Medulla oblongata (tissue), 1 donor: ENCODE measurements at regions not wholly inside any gene's neighbourhood (a gene's known extent, or its start where the extent isn't known, plus 50 kb on each side); places are given as distances from the start of the nearest gene placed in this dataset.

Experiments
- DNase-seq: peaks from one replicate; pipeline ENCODE4 v3.0.0-alpha.2; 2015; ENCODE audit errors: extremely low spot score

DNA sequence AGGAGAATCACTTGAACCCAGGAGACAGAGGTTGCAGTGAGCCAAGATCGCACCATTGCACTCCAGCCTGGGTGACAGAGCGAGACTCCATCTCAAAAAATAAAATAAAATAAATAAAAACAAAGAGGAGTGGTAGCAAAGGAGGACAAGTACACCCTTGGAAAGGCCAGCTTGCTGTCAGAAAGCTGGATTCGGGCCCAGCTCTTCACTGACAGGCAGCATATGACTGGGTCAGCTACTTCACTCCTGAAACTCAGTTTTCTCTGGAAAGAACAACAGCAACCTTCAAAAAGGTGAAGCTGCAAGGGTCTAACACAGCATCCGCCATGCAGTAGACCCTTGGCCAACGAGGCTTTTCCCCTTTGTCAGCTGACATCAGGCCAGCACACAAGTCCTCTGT, 156.0 kb upstream of the TIAM1 start:
- peak; percentile 53 for DNase-seq

DNA sequence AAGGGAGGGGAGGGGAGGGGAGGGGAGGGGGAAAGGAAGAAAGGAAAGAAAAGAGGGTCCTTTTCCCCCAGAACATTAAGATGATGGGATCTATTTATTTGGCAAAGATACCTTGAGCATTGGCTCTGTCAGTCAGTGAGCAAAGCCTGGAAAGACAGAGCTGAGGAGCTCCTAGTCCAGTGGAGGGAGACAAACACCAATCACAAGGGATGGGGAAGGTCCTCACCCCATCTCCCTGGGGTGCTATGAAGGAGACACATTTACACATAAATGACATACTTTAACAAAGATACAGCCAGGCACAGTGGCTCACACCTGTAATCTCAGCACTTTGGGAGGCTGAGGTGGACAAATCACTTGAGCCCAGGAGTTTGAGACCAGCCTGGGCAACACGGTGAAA, 154.9 kb upstream of the TIAM1 start:
- no peak for DNase-seq

DNA sequence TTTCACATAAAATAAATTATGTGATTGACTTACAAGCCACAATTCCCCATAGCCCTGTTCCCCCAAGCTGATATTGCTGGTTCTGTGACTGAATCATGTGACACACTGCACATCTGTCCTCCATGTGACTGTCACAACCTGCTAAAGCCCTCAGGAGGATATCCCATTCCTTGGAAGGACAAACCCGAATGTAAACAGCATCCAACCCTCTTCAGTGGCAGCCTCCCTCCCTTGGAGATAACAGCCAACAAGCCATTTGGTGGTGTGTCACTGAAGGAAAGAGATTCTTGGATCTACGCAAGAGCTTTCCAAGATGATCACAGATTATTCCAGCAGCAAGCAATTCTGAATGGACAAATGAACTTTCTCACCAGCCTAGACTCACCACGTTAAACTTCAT, 153.9 kb upstream of the TIAM1 start:
- DNase-seq, result no peak

DNA sequence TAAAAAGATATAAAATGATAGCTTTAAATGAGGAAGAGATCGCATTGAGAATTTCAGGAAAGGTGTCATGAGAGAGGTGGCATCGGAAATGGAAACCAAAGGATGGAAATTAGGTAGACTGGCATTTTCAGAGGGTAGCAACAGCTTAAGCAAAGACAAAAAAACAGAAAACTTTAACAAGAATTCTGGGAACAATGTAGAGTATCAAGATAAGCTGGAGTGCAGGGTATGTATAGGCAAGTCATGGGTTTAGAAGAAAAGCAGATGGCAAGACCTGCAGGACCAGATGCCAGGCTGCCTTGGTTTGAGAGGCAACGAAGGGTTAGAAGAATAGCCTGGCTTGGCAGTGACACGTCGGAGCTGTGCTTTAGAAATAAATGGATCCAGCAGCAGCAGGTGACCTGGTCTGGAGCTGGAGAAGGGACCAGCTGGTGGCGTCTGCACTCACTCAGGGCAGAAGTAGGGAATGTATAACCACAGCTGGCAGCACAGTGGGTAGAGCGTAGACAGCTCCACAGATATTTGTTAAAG, 149.4 kb upstream of the TIAM1 start:
- DNase-seq, result no peak

DNA sequence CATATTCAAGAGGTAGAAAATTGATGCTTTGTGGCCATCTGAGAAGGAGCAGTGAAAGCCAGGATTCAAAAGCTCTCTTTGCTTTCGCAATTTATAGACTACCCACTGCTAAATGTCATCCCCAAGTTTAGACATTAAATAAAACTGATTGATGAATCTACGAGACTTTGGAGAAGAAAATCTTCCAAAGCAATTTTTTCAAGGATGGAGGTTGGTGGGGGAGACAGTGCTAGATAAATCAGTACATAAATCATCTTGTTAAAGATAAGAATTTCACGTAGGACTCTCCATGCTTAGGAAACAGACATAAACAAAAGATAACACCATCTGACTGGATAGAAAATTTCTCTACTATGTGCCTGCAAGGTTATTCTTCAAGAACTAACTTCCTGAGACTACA, 147.6 kb upstream of the TIAM1 start:
- no peak for DNase-seq

DNA sequence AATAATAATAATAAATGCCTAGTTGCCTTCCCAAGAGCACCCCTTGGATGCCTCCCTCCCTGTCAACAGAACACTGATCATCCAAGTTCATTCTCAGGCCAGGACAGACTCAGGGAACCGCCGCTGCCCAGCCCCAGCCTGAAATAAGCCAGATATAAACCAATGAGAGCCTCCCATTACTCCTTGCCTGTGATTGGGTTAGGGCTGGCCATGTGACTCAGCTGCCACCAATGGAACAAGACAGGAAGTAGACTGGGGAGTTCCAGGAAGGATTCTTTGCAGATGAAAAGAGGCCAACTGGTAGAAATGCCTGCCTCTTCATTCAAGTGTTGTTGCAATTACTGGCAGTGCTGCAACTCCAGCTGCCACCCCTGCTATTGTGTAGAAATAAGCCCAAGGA, 146.4 kb upstream of the TIAM1 start:
- DNase-seq, result no peak

DNA sequence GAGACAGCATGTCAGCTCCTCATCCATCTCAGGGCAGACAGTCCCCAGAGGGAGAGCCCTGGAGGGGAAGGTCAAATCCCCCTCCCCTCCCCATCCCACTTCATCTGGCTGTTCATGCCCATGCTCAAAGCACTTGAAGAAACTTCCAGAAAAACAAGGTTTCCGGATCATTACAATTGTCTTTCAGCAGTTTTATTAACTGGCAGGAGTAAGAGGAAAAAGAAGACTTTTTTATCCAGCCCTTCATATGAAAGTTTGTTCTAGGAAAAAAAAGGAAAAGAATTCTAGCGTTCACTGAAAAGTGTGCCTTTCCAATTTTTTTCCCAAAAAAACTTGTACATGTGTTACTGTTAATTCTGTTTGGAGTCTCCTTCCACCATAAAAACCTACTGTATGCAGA, 145.7 kb upstream of the TIAM1 start:
- DNase-seq, result no peak

DNA sequence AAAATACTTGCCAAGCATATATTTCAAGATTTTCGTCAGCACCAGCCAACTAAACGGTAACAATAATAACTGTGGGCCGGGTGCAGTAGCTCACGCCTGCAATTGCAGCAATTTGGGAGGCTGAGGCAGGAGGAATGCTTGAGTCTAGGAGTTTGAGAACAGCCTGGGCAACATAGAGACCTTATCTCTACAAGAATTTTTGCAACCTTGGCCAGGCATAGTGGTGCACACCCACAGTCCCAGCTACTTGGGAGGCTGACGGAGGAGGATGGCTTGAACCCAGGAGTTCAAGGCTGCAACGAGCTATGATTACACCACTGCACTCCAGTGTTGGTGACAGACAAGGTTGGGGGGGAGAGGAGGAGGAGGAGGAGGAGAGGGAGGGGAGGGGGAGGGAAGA, 145.0 kb upstream of the TIAM1 start:
- no peak for DNase-seq

DNA sequence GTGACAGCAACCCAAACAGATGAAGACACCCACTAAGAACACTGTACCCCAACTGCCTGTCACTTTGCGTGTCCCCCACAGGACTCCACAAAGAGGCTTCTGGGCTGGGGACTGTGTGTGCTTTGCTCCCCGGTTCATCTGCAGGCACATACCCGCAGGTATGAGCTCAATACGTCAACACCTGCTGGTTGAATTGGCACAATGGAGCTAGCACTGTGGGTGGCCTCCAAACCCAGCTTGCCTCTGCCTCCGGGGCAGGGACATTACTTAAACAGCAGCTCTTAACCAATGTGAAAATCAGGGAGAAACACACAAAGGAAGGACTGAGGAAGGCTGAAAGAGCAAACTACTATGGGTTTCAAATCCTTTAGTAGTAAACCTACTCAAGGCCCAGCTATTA, 140.2 kb upstream of the TIAM1 start:
- DNase-seq, result no peak

DNA sequence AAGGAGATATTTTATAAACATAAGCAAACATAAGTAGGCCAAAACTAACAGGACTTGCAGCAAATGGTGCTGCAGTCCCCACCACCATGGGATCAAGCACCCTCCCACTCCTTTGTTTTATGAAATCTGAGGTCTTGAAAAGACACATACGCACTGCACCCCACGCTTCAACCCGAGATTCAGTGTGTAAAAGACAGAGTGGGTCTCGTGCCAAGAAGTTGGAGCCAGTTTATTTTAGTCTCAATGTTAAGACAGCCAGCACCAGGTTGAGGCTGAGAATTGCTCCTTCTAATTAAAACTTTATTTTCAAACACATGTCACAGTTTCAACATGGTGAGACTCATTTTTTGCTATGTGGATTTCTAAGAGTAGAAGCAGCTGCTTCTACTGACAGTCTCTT, 139.1 kb upstream of the TIAM1 start:
- no peak for DNase-seq

DNA sequence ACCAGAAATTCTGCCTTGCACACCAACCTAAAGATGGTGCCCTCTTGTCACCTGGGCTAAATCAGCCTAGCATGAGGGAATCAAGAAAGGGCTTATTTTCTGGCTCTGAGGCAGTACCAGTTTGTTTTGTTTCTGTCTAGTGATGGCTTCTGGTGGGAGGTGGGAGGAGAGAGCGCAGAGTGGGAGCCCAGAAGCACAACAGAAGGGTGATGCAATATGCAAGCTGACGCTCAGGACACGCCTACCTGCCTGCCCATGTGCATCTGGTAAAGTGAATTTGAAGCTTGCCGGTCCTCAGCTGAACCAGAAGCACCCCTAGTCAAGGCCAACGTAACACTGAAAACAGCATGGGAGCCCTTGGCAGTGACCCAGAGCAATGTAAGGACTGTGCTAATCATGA, 138.4 kb upstream of the TIAM1 start:
- DNase-seq, result no peak

DNA sequence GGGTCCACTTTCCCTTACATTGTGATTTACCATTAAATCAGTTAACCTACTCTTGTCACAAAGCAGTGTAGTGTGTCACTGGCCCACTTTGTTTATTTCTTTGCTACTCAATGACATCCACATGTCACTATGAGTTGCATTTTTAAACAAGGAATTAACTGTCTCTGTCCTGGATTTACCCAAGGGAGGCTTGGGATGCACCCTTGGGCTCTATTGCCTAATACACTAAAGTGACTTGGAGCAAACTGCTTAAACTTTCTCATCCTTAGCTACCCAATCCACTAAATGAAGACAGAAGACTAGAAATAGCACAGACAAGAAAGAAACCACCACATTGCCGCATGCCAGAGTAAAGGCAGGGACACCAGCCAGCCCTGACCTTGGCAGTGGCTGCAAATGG, 136.2 kb upstream of the TIAM1 start:
- DNase-seq, result no peak

DNA sequence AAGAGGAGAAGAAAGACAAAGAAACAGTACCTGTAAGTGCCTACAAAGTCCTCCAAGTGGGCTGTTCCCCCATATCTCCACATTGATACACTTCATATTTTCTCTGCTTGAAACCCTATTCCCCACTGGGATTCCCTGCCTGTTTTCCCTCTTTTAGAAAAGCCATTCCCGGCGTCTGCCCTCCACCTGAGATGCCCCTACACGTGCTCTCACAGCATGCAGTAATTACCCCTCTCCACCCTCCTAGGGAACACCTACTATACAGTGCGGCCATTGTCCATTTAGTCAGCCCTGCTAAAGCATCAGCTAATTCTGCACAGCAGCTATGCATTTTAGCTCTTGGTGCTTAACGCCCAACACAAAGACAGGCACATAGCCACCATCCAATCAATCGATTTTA, 135.7 kb upstream of the TIAM1 start:
- DNase-seq, result no peak

DNA sequence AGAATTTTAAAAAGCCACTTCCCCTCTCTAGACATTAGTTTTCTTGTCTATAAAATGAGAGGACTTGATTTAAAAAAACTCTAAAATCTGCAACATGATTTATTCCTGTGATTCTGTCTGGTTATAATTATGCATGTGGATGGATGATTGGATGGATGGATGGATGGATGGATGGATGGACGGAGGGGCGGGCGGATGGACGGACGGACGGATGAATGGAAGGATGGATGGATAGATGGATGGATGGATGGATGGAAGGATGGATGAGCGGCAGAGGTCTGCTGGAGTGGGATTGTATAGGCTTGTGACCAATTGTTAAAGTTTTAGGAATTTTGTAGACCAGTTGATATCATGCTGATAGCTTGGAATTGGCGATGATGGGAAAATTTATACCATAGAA, 135.2 kb upstream of the TIAM1 start:
- DNase-seq, result no peak

DNA sequence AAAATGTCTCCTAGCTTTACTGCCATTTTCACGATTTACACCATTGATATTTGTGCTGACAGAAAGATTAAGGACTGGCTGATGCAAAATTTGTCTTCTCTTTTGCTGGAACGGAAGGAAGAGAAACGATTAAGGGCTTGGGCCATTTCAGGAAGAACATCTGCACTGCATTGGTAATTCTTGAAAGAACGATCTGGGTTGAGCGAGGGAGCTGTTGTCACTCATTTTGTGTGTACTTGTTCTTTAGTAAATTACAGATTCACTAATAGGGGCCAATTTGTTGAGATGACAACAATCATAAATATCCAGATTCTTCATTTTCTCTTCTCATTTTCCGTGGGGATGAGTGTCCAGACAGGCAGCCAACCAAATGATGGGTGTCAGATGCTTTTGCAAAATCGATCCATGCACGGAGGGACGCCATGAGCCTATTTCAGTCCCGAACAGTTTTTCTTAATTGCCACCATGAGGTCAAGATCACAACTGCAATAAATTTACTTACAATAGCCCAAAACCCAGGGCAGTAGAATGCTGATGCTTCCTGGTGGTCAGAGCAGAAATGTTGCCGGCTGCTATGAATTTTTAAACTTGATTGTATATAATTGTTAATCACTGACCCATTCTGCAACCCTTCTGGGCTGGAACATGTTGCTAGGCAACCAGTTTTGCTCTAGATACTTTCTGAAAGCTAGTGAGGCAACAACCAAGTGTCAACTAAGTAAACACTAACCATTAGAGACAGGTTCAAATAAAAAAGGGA, 132.4 kb upstream of the TIAM1 start:
- DNase-seq, result no peak

DNA sequence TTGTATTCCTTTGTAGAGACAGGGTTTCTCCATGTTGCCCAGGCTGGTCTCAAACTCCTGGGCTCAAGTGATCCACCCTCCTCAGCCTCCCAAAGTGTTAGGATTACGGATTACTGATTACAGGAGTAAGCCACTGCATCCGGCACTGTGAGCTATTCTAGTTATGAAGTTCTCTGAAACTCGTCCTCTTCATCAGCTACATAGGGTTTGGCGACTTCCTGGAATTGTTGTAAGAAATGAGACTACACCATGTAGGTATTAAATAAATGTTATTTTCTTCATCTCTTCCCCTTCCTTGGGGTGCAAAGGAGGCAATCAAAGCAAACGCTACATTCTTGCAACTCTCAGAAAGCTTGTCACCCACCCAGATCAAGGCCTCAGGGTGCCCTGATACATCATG, 131.2 kb upstream of the TIAM1 start:
- no peak for DNase-seq

DNA sequence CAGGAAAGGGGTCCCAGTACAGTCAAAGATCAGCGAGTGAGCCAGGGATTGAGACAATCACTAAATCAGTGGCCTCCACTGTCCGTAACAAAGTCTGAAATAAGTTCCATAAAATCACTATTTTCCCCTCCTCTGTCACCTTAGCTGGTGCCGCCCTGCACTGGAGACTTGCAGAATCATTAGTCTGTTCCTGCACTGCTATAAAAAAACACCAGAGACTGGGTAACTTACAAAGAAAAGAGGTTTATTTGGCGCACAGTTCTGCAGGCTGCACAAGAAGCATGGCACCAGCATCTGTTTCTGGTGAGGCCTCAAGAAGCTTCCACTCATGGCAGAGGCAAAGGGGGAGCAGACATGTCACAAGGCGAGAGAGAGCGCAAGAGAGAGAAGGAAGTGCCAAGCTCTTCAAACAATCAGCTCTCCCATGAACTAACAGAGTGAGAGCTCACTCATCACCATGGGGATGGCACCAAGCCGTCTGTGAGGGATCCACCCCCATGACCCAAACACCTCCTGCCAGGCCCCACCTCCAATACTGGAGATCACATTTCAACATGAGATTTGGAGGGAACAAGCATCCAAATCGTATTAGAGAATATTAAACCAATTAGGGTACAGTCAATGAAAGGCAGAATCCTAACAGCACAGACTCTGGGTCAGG, 129.8 kb upstream of the TIAM1 start:
- DNase-seq, result no peak

DNA sequence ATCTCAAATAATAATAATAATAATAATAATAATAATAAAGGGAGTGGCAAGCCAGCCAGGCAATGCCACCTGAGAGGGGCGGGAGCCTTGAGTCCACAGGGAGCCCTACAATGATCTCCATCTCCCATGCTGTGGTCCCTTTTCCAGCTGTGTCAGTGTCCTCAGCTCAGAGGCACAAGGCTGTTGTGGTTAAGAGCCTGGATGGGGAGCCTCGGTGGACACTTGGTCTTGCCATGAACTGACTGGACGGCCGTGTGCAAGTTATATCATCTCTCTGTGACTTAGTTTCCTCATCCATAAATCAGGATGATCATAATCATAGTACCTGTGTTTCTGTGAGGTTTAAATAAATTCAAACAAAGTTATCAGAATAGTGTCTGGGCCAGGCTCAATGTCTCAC, 127.8 kb upstream of the TIAM1 start:
- DNase-seq, result no peak

DNA sequence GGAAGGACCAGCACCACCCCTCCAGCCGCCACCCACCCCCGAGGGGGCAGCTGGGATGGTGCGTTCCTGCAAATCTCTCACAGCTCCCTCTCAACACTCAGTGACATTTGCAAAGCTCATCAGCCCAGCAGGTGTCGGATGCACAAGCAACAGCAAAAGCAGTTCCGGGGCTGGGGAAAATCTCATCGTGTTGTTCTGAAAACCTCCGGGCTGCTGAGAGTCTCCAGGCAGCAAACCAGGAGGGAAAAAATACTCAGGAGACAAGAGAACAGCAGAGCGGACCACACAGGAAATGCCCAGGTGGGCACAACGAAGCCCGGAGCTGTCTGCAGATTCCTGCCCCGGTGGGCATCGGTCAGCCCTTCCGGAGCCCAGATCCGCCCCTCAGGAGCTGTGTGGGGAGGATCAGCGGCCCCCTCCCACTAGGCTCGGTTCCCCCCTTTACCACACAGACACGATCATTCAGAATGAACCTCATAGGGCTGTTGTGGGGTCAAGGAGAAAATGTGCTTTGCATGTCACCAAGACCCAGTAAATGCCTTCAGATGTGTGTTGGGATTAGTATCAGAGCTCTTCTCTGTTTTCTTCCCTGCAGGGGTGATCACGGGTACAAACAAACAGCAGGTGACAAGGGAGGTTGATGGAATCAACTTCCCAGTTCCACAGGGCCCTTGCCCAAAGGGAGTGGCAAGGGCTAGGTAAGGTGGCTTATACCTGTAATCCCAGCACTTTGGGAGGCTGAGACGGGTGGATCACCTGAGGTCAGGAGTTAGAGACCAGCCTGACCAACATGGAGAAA, 127.0 kb upstream of the TIAM1 start:
- DNase-seq, result no peak

DNA sequence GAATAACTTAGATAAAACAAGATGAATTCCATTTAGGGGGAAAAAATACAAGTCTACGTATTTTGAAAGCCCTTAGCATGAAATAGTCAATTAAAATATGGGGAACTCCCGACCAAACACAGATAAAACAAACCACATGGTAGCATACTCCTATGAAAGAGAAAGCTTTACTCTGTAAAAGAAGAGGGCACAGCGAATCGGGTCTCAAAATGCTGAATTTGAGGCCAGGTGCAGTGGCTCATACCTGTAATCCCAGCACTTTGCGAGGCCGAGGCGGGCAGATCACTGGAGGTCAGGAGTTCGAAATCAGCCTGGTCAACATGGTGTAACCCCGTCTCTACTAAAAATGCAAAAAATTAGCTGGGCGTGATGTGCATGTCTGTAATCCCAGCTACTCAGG, 116.9 kb upstream of the TIAM1 start:
- DNase-seq, result no peak

DNA sequence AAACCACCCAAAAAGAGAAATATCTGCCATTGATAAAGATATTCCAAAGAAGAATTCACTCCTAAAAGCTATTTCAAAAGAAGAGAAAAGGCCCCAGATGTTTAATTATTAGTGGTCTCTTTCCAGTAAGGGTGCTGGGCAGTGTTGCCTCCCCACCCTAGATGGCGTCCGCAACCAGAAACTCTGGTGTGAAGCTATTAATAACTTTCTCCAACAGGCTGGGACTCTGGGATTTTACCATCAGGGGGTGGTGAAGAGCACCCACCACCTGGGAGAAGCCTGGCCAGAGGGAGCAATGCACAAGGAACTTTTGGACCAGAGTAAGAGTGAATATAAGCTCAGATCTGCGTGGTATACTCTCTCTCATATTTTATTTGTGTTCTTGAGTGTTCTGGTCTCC, 115.4 kb upstream of the TIAM1 start:
- DNase-seq, result peak; percentile 61

DNA sequence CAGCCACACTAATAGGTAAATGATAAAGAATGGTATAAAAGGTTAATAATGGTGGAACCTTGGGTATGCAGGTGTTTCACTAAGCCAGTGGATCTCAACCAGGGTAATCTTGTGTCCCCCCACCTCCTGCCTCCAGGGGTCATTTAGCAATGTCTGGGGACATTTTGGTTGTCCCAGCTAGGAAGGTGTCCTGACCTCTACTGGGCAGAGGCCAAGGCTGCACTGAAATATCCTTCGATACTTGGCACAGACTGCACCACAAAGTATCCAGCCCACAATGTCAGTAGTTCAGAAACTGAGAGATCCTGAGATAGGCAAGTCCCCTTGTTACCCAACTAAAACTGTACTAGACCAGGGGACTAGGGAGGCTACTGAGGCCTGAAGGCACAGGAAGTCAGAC, 113.6 kb upstream of the TIAM1 start:
- DNase-seq, result no peak

DNA sequence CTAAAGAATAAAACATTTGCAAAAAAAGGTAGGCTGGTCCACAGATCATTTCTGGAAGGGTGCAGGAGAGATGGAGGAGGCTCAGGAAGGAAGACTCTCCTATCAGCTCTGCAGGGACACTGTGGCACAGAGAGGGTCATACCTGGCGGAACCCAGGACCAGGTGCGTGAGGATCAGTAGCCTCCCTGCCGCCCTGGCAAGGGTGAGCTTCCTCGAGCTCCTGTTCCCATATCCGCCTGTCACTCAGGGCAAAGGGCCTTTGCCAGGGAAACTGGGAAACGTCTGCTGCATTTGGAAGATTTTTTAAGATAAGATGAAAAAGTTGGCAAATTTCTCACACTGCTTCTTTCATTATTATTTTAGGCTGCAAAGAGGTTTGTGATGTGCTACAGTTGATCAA, 112.1 kb upstream of the TIAM1 start:
- no peak for DNase-seq
